ENCODE measurements at regions not wholly inside any gene's neighbourhood (a gene's known extent, or its start where the extent isn't known, plus 50 kb on each side); places are given as distances from the start of the nearest gene placed in this dataset.
"Not testable (repeated sequence)": the region's sequence is repeated elsewhere in the genome, so short reads cannot be mapped to it uniquely, and the experiment has no call there.

DNA sequence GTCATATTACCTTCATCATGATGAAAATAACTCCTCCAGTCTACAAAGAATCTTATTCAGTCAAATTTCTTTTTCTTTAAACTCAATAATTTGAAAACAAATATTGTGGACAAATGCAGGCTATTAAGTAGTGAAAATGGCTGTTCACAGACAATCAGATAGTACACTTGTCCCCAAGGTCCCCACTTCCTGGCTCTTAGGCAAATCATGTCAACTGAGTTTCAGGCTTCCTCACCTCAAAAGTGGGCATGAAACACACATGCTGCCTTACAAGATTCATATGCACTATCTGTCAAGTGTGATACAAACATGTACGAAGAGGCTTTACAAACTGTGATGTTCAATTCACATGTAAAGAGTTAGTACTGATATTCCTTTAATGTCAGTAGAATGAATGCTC lies 385.2 kb upstream of the SEMA6A start:
- no peaks in the 10 kb centered on the region for H3K36me3 ChIP-seq
- H3K27me3 ChIP-seq = no peaks in the 10 kb centered on the region
- no peak for DNase-seq (ENCODE audit: low spot score in 2 of 2)
- H3K9me3 ChIP-seq = no peaks in the 10 kb centered on the region
- no peaks in the 10 kb centered on the region for H3K4me1 ChIP-seq
- TF ChIP-seq POLR2A (IDR thresholded peaks at IDR 0.05) (no peak), POLR2AphosphoS5 (IDR thresholded peaks at IDR 0.05) (no peak), EP300 (IDR thresholded peaks at IDR 0.05) (no peak)
- TF ChIP-seq, protein P1, sequence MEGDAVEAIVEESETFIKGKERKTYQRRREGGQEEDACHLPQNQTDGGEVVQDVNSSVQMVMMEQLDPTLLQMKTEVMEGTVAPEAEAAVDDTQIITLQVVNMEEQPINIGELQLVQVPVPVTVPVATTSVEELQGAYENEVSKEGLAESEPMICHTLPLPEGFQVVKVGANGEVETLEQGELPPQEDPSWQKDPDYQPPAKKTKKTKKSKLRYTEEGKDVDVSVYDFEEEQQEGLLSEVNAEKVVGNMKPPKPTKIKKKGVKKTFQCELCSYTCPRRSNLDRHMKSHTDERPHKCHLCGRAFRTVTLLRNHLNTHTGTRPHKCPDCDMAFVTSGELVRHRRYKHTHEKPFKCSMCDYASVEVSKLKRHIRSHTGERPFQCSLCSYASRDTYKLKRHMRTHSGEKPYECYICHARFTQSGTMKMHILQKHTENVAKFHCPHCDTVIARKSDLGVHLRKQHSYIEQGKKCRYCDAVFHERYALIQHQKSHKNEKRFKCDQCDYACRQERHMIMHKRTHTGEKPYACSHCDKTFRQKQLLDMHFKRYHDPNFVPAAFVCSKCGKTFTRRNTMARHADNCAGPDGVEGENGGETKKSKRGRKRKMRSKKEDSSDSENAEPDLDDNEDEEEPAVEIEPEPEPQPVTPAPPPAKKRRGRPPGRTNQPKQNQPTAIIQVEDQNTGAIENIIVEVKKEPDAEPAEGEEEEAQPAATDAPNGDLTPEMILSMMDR (IDR thresholded peaks at IDR 0.05) = no peak
- 78% methylated on average over 1 of the region's 1 CpG for WGBS
- H3K27ac ChIP-seq = no peak overlapping the region
- no peak overlapping the region for H3K4me3 ChIP-seq

DNA sequence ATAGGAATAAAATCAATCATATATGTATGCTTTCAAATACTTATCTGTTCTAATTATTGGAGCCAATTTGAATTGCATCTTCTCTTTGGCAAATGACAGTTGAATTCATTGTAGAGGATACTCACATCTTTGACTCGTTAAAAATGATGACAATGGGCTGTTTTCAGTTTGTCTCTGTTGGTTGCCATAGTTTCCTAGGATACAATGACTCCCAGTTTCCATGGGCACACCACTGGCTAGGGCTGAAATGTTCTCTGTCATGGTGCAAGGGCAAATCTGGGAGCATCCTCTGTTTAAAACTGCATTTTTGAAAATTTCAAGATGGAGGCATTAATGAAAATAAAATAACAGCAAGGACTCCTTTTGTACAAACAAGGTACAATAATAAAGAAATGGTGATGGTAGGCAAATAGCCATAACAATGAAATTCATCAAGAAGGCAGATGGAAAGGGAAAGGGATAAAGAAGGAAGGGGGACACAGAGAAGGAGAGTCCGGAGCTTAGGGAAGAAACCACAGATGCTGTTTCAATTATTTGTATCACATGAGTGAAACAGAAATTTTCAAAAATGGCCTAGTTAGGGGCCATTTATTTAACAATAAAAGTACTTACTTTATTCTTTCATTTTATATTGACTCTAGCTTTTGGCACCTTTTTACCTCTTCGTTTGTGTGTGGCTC lies 378.8 kb upstream of the SEMA6A start:
- no peak overlapping the region for H3K4me3 ChIP-seq
- WGBS = 52% methylated on average over 3 of the region's 3 CpGs
- DNase-seq (ENCODE audit: low spot score in 2 of 2) = no peak

DNA sequence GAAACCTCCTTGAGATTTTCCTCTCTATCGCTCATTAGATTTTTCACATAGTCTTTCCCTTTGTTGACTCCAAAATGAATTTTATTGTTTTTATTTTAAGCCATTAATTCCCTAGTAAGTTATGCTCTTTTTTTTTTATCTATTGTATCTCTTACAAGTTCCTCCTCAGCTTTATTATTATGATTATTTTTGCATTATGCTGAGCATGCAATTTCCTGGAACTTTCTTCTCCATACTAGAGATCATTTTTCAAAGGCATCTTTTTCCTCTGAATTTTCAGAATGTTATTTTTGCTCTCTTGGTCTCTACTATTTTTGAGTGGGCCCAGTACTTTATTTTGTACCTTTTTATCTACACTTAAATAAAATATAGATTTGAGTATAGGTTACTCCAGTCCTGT lies 376.6 kb upstream of the SEMA6A start:
- Histone ChIP-seq H3K9me3 (no peaks in the 10 kb centered on the region), H3K27ac (no peak overlapping the region), H3K4me1 (no peaks in the 10 kb centered on the region), H3K4me3 (no peak overlapping the region), H3K27me3 (no peaks in the 10 kb centered on the region), H3K36me3 (no peaks in the 10 kb centered on the region)
- 100% methylated on average over 1 of the region's 1 CpG for WGBS
- no peak for DNase-seq (ENCODE audit: low spot score in 2 of 2)
- no peak for TF ChIP-seq POLR2A (IDR thresholded peaks at IDR 0.05)
- no peak for TF ChIP-seq POLR2AphosphoS5 (IDR thresholded peaks at IDR 0.05)
- TF ChIP-seq EP300 (IDR thresholded peaks at IDR 0.05) = no peak
- TF ChIP-seq, protein P1 (IDR thresholded peaks at IDR 0.05) = no peak

More for the DNA sequence above, 378.8 kb upstream of the SEMA6A start:
- TF ChIP-seq POLR2A (IDR thresholded peaks at IDR 0.05) (no peak), EP300 (IDR thresholded peaks at IDR 0.05) (no peak), POLR2AphosphoS5 (IDR thresholded peaks at IDR 0.05) (no peak)
- TF ChIP-seq, protein P1 (IDR thresholded peaks at IDR 0.05) = no peak
- no peaks in the 10 kb centered on the region for H3K36me3 ChIP-seq
- no peaks in the 10 kb centered on the region for H3K27me3 ChIP-seq
- H3K4me1 ChIP-seq = no peaks in the 10 kb centered on the region
- no peaks in the 10 kb centered on the region for H3K9me3 ChIP-seq
- no peak overlapping the region for H3K27ac ChIP-seq

DNA sequence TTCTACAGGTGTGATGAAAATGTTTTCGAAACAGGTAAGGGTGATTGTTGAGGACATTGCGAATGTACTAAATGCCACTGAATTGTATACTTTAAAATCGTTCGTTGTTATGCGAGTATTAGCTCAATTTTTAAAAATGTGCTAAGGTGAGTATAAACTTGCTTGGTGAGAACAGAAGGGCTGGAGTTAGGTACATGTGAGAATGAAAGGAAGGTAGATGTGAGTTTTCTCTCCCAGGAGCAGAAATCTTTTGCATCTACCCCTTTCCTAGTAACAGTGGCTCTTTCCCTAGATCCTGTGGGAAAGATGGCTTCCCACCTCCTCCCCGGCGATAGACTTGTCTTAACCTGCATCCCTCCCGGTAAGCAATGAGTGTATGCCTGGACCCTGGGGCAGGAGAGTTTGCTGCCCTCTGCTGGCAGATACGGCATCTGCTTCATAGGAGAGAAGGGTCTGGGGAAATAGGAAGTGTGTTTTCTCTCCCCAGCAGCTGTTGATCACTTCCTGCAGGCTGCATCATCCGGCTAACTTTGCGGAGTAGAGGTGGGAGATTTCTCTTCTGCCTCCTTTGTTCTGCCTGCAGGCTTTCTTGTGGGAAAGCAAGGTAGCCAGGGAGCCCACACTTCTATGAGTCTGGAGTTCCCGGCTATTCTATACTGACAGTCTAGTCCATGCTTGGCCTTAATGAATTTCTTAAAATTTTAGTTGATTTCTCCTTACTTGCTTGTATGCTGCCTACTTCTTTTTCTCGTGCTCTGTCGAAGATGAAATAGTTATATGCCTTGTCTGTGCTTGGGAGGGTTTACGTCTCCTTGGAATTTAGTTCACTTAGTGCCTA lies 373.3 kb upstream of the SEMA6A start:
- no peak overlapping the region for H3K4me3 ChIP-seq
- no peaks in the 10 kb centered on the region for H3K27me3 ChIP-seq
- 75% methylated on average over 15 of the region's 15 CpGs for WGBS
- H3K27ac ChIP-seq = no peak overlapping the region
- DNase-seq (ENCODE audit: low spot score in 2 of 2) = no peak
- TF ChIP-seq, protein P1 (IDR thresholded peaks at IDR 0.05) = peak; percentile 14 to 44
- TF ChIP-seq POLR2AphosphoS5 (IDR thresholded peaks at IDR 0.05) = no peak
- no peaks in the 10 kb centered on the region for H3K9me3 ChIP-seq
- no peaks in the 10 kb centered on the region for H3K36me3 ChIP-seq
- H3K4me1 ChIP-seq = no peaks in the 10 kb centered on the region

DNA sequence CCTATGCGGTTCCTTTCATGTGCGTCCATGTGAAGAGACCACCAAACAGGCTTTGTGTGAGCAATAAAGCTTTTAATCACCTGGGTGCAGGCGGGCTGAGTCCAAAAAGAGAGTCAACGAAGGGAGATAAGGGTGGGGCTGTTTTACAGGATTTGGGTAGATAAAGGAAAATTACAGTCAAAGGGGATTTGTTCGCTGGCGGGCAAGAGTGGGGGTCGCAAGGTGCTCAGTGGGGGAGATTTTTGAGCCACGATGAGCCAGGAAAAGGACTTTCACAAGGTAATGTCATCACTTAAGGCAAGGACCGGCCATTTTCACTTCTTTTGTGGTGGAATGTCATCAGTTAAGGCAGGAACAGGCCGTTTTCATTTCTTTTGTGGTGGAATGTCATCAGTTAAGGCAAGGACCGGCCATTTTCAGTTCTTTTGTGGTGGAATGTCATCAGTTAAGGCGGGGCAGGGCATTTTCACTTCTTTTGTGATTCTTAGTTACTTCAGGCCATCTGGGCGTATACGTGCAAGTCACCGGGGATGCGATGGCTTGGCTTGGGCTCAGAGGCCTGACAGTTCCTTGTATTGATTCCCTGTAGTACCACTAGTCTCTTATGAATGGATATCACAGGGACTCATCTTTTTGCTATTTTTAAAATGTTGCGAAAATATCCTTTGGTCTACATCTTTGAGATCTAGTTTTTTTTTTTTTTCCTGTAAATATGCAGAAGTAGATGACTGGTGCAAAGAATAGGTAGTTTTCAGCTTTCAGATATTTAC lies 371.2 kb upstream of the SEMA6A start:
- not testable (repeated sequence) for H3K4me1 ChIP-seq; H3K36me3 ChIP-seq; H3K4me3 ChIP-seq; H3K27me3 ChIP-seq; H3K27ac ChIP-seq; DNase-seq (ENCODE audit: low spot score in 2 of 2); H3K9me3 ChIP-seq
- WGBS = 91% methylated on average over 17 of the region's 17 CpGs
